ENCODE measurements at regions not wholly inside any gene's neighbourhood (a gene's known extent, or its start where the extent isn't known, plus 50 kb on each side); places are given as distances from the start of the nearest gene placed in this dataset.

DNA sequence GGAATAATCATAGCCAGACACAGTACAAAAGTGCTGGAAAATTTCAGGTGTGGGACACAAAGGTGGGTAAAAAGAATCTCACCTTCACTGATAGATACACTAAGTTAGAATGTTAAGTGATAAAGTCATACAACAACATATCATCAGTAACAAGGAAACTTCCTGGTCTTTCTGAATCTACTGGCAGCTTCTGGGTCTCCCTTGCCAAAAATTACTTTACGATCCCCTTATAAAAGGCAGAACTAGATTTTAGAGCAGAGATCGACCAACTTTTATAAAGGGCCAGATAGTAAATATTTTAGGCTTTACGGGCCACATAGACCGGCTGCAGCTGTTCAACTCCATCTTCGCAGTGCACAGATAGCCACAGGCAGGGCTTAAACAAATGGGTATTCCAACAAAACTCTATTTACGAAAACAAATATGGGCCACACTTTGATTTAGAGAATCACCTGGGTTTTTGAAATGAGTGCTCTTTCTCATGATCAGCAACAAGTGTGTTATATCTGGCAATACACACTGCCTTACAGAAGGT, 159.9 kb downstream of the AASDH start:
- TF ChIP-seq, protein P1, sequence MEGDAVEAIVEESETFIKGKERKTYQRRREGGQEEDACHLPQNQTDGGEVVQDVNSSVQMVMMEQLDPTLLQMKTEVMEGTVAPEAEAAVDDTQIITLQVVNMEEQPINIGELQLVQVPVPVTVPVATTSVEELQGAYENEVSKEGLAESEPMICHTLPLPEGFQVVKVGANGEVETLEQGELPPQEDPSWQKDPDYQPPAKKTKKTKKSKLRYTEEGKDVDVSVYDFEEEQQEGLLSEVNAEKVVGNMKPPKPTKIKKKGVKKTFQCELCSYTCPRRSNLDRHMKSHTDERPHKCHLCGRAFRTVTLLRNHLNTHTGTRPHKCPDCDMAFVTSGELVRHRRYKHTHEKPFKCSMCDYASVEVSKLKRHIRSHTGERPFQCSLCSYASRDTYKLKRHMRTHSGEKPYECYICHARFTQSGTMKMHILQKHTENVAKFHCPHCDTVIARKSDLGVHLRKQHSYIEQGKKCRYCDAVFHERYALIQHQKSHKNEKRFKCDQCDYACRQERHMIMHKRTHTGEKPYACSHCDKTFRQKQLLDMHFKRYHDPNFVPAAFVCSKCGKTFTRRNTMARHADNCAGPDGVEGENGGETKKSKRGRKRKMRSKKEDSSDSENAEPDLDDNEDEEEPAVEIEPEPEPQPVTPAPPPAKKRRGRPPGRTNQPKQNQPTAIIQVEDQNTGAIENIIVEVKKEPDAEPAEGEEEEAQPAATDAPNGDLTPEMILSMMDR (IDR thresholded peaks at IDR 0.05) = no peak
- TF ChIP-seq POLR2A (IDR thresholded peaks at IDR 0.05) = no peak

Measured in uterus (tissue), 2 donors.